WI38 (cell line): ENCODE measurements at regions not wholly inside any gene's neighbourhood (a gene's known extent, or its start where the extent isn't known, plus 50 kb on each side); places are given as distances from the start of the nearest gene placed in this dataset.

Experiments used
- H3K4me3 ChIP-seq: 2 replicates; pipeline ENCODE4 v1.5.1; 2011; ENCODE audit warnings: low read depth, mild to moderate bottlenecking, control low read depth, low read length
- CTCF ChIP-seq: IDR thresholded peaks from 2 replicates; pipeline ENCODE4 v1.5.1; 2012; ENCODE audit warnings: low read depth, mild to moderate bottlenecking, control low read depth, low read length

- no peak for TF ChIP-seq CTCF
- H3K4me3 ChIP-seq, result no peak overlapping the region
Observed at GRCh38 chr9:115286411-115286810, 168.5 kb upstream of the TNC start.

- no peak overlapping the region for H3K4me3 ChIP-seq
- no peak for TF ChIP-seq CTCF
Observed at GRCh38 chr9:115289757-115290208, 171.8 kb upstream of the TNC start.

- H3K4me3 ChIP-seq, result no peak overlapping the region
- TF ChIP-seq CTCF, result no peak
Observed at GRCh38 chr9:115291841-115292240, 173.9 kb upstream of the TNC start.

- no peak for TF ChIP-seq CTCF
- H3K4me3 ChIP-seq, result no peak overlapping the region
Observed at GRCh38 chr9:115292584-115293279, 174.8 kb upstream of the TNC start.

GRCh38 chr9:115295734-115296133 lies 177.8 kb upstream of the TNC start:
- no peak for TF ChIP-seq CTCF

GRCh38 chr9:115296831-115297565 lies 179.0 kb upstream of the TNC start:
- TF ChIP-seq CTCF, result no peak

More at GRCh38 chr9:115295734-115296133, 177.8 kb upstream of the TNC start:
- H3K4me3 ChIP-seq, result no peak overlapping the region

GRCh38 chr9:115300116-115300515 lies 182.2 kb upstream of the TNC start:
- no peak overlapping the region for H3K4me3 ChIP-seq
- TF ChIP-seq CTCF, result no peak

More at GRCh38 chr9:115296831-115297565, 179.0 kb upstream of the TNC start:
- no peak overlapping the region for H3K4me3 ChIP-seq
